Transverse colon (tissue), 4 donors: ENCODE measurements at regions not wholly inside any gene's neighbourhood (a gene's known extent, or its start where the extent isn't known, plus 50 kb on each side); places are given as distances from the start of the nearest gene placed in this dataset.
A peak's percentile ranks its signal among the peaks of the same experiment; 100 is the strongest.

ENCODE experiments used
- DNase-seq: peaks from one replicate; pipeline ENCODE4 v3.0.0-alpha.2; 2019
- H3K27ac ChIP-seq, 4 donors: fragments of 200-600 bp; sonication (generic); 2 replicates each; pipeline ENCODE4 v1.5.1; 2016 to 2018; ENCODE audit warnings: inconsistent platforms in 4 of 4
- H3K27me3 ChIP-seq: fragments of 200-600 bp; sonication (generic); 2 replicates; pipeline ENCODE4 v1.5.1; 2017; ENCODE audit warnings: inconsistent platforms
- H3K36me3 ChIP-seq, 4 donors: fragments of 200-600 bp; sonication (generic); 2 replicates each; pipeline ENCODE4 v1.5.1; 2017 to 2019; ENCODE audit warnings: inconsistent platforms in 4 of 4
- H3K4me1 ChIP-seq, 4 donors: fragments of 200-600 bp; sonication (generic); 2 replicates each; pipeline ENCODE4 v1.5.1; 2017 to 2020; ENCODE audit warnings: inconsistent platforms in 4 of 4
- H3K4me3 ChIP-seq, 4 donors: fragments of 200-600 bp; sonication (generic); 1 replicate in 1 of 4; 2 replicates in 3 of 4; pipeline versions ENCODE4 v1.5.1 to v1.6.1; 2017 to 2019; ENCODE audit warnings: inconsistent platforms in 4 of 4
- H3K9me3 ChIP-seq, 2 donors: fragments of 200-600 bp; sonication (generic); 2 replicates each; pipeline ENCODE4 v1.5.1; 2017 to 2019; ENCODE audit warnings: inconsistent platforms in 2 of 2
- CTCF ChIP-seq, 5 experiments: fragments of 200-600 bp in 3 of 5; fragments of 450-650 bp in 2 of 5; sonication (generic) in 3 of 5; IDR thresholded peaks; 1 replicate in 2 of 5; 2 replicates in 3 of 5; pipeline ENCODE4 v1.5.1; 2016 to 2017; ENCODE audit warnings: antibody characterized with exemption in 5 of 5, inconsistent platforms in 3 of 5, mild to moderate bottlenecking in 2 of 5, moderate library complexity in 1 of 5
- EP300 ChIP-seq: sonication (generic); formaldehyde crosslinking; IDR thresholded peaks from one replicate; pipeline ENCODE4 v1.6.1; 2017; ENCODE audit warnings: antibody characterized with exemption, low read depth
- POLR2A ChIP-seq: fragments of 450-650 bp; IDR thresholded peaks from one replicate; pipeline ENCODE4 v1.6.1; 2016; ENCODE audit warnings: antibody characterized with exemption, mild to moderate bottlenecking, moderate library complexity
- POLR2AphosphoS5 ChIP-seq, 3 donors: sonication (generic); formaldehyde crosslinking; IDR thresholded peaks; one replicate each; pipeline ENCODE4 v1.6.1; 2016; ENCODE audit warnings: antibody characterized with exemption in 3 of 3
- WGBS, 2 donors: methylation state at CpG; one replicate each; pipeline ENCODE4 v1.1.5; 2018; ENCODE audit warnings: low coverage in 1 of 2; 5-methylcytosine and 5-hydroxymethylcytosine counted together
- in situ Hi-C, 4 donors: fragments of 200-750 bp; cut with MboI; loops; one replicate each; pipeline versions ENCODE4 v1.15.0 to v1.15.1; 2017; ENCODE audit warnings: low sequenced_read_pairs in 3 of 4, low pct_ligation_motif_present in 1 of 4, low pct_unique_long_range_greater_than_20kb in 1 of 4
- intact Hi-C: fragments of 100-400 bp; cut with DNase I; formaldehyde crosslinking; loops from one replicate; pipeline ENCODE4 v1.15.1; 2023; ENCODE audit warnings: low total_unique reads

GRCh38 chr12:68474467-68475204, 136.1 kb upstream of the RAP1B start:
- in situ Hi-C loops: loop anchor here in 1 of 4 donors (25.0 kb wide), 1 partner anchor 112 kb away; no protein-coding TSS in a partner anchor
- H3K4me1 ChIP-seq: peaks cover 0 to 15% (median 0%) of the 10 kb centered on the region in 4 donors
- 95 to 100% methylated on average over 4 to 5 of the region's 5 CpGs for WGBS, 2 donors
- DNase-seq: no peak
- intact Hi-C loops: no loop called here
- H3K4me3 ChIP-seq: no peak overlapping the region
- no peaks in the 10 kb centered on the region for H3K36me3 ChIP-seq
- TF ChIP-seq EP300: no peak
- no peak for TF ChIP-seq POLR2AphosphoS5 (IDR thresholded peaks at IDR 0.05)
- TF ChIP-seq POLR2A: no peak
- TF ChIP-seq CTCF (IDR thresholded peaks at IDR 0.05): no peak
- H3K27me3 ChIP-seq: no peaks in the 10 kb centered on the region
- no peaks in the 10 kb centered on the region for H3K9me3 ChIP-seq
- H3K27ac ChIP-seq: no peak overlapping the region

GRCh38 chr12:68476794-68477193, 133.9 kb upstream of the RAP1B start:
- TF ChIP-seq EP300 (no peak), CTCF (IDR thresholded peaks at IDR 0.05) (no peak), POLR2A (no peak), POLR2AphosphoS5 (IDR thresholded peaks at IDR 0.05) (no peak)
- in situ Hi-C loops: no loop called here
- no peak for DNase-seq
- Histone ChIP-seq H3K9me3 (no peaks in the 10 kb centered on the region), H3K27me3 (no peaks in the 10 kb centered on the region), H3K4me3 (no peak overlapping the region), H3K4me1 (peaks cover 0 to 4% (median 0%) of the 10 kb centered on the region in 4 donors), H3K27ac (no peak overlapping the region), H3K36me3 (no peaks in the 10 kb centered on the region)
- intact Hi-C loops: no loop called here
- 97 to 100% methylated on average over 2 of the region's 2 CpGs for WGBS, 2 donors

GRCh38 chr12:68477261-68477772, 133.4 kb upstream of the RAP1B start:
- no peaks in the 10 kb centered on the region for H3K36me3 ChIP-seq
- WGBS, 2 donors: 83 to 92% methylated on average over 3 of the region's 3 CpGs
- H3K27me3 ChIP-seq: no peaks in the 10 kb centered on the region
- no peaks in the 10 kb centered on the region for H3K9me3 ChIP-seq
- in situ Hi-C loops: no loop called here
- TF ChIP-seq EP300 (no peak), POLR2A (no peak), POLR2AphosphoS5 (IDR thresholded peaks at IDR 0.05) (no peak), CTCF (IDR thresholded peaks at IDR 0.05) (no peak)
- H3K4me3 ChIP-seq: no peak overlapping the region
- no peak for DNase-seq
- H3K4me1 ChIP-seq: peaks cover 0 to 4% (median 0%) of the 10 kb centered on the region in 4 donors
- H3K27ac ChIP-seq: no peak overlapping the region
- intact Hi-C loops: no loop called here

- TF ChIP-seq EP300: no peak
- Histone ChIP-seq H3K4me1 (peaks cover 0 to 4% (median 0%) of the 10 kb centered on the region in 4 donors), H3K4me3 (no peak overlapping the region), H3K27me3 (no peaks in the 10 kb centered on the region), H3K9me3 (no peaks in the 10 kb centered on the region), H3K36me3 (no peaks in the 10 kb centered on the region), H3K27ac (peak overlapping the region in 1 of 4 donors; percentile 73)
- in situ Hi-C loops (no loop called here), intact Hi-C loops (no loop called here)
- WGBS, 2 donors: 93 to 100% methylated on average over 4 to 5 of the region's 5 CpGs
- no peak for DNase-seq
Observed at GRCh38 chr12:68477906-68478305, 132.8 kb upstream of the RAP1B start.
